ENCODE measurements at regions not wholly inside any gene's neighbourhood (a gene's known extent, or its start where the extent isn't known, plus 50 kb on each side); places are given as distances from the start of the nearest gene placed in this dataset. TPM values are rescaled to one million over a fixed set of nuclear protein-coding genes. Genes with fewer than 3 reads are reported as not detected.

GRCh38 chr5:154529282-154529681 lies 51.3 kb upstream of the HAND1 start:
- DNase-seq (ENCODE audit: low spot score), result no peak
- intact Hi-C loops (cut with DNase I), result no loop called here

GRCh38 chr5:154528005-154528594 lies 50.1 kb upstream of the HAND1 start:
- intact Hi-C loops (cut with DNase I), result no loop called here
- no peak for DNase-seq (ENCODE audit: low spot score)

Small RNAs in the stretch of these regions (microRNA-seq; reads per million reads assigned to microRNA genes)
- not detected for gene MIR1303
- gene MIR3141, result not detected
